WTC11 (cell line): ENCODE measurements at regions not wholly inside any gene's neighbourhood (a gene's known extent, or its start where the extent isn't known, plus 50 kb on each side); places are given as distances from the start of the nearest gene placed in this dataset.

Experiments used
- ATAC-seq: fragments of 200-7000 bp; cut with Tn5 transposase; 2 replicates; pipeline ENCODE4 v1.10.0; 2021; ENCODE audit warnings: mild to moderate bottlenecking, moderate library complexity
- CTCF ChIA-PET: fragments of 300-600 bp; sonication (Branson Sonifier 250); formaldehyde crosslinking; loops from one replicate; lab custom pipeline; 2021; ENCODE audit warnings: antibody characterized with exemption; lab: Charles Lee
- POLR2A ChIA-PET: fragments of 350-600 bp; sonication (Branson Sonifier 250); formaldehyde crosslinking; loops from one replicate; lab custom pipeline; 2021; ENCODE audit warnings: antibody characterized with exemption; lab: Charles Lee
- DNase-seq: peaks from one replicate; pipeline ENCODE4 v3.0.0; 2021; ENCODE audit warnings: low spot score
- H3K27ac Mint-ChIP-seq: 2 replicates; pipeline ENCODE4 v1.8.0; 2021; ENCODE audit warnings: mixed read lengths
- H3K27me3 Mint-ChIP-seq: 2 replicates; pipeline ENCODE4 v1.8.0; 2021; ENCODE audit warnings: low read depth, mild to moderate bottlenecking, moderate library complexity, mixed read lengths
- H3K36me3 Mint-ChIP-seq: 2 replicates; pipeline ENCODE4 v1.8.0; 2021; ENCODE audit warnings: mixed read lengths
- H3K4me1 Mint-ChIP-seq: 2 replicates; pipeline ENCODE4 v1.8.0; 2022; ENCODE audit warnings: mixed read lengths
- H3K4me3 Mint-ChIP-seq: 2 replicates; pipeline ENCODE4 v1.8.0; 2021; ENCODE audit warnings: mild to moderate bottlenecking, moderate library complexity, mixed read lengths
- H3K9me3 Mint-ChIP-seq: 2 replicates; pipeline ENCODE4 v1.8.0; 2021; ENCODE audit warnings: mixed read lengths
- CBFB ChIP-seq: sonication (generic); formaldehyde crosslinking; IDR thresholded peaks from 2 replicates; pipeline ENCODE4 v1.8.1; 2022; ENCODE audit warnings: mild to moderate bottlenecking, low read depth, missing genetic modification reagents
- CREB1 ChIP-seq: sonication (generic); formaldehyde crosslinking; IDR thresholded peaks from 2 replicates; pipeline ENCODE4 v1.8.0; 2023; ENCODE audit warnings: mild to moderate bottlenecking, missing genetic modification reagents
- CREM ChIP-seq: sonication (generic); formaldehyde crosslinking; IDR thresholded peaks from 2 replicates; pipeline ENCODE4 v1.8.1; 2022; ENCODE audit warnings: mild to moderate bottlenecking, missing genetic modification reagents, moderate library complexity
- ELF4 ChIP-seq: sonication (generic); formaldehyde crosslinking; IDR thresholded peaks from 2 replicates; pipeline ENCODE4 v1.8.1; 2022; ENCODE audit warnings: low read depth, mild to moderate bottlenecking, moderate library complexity, missing genetic modification reagents
- ESRRA ChIP-seq: sonication (generic); formaldehyde crosslinking; IDR thresholded peaks from 2 replicates; pipeline ENCODE4 v1.8.1; 2022; ENCODE audit warnings: mild to moderate bottlenecking, missing genetic modification reagents, borderline replicate concordance
- ETV6 ChIP-seq: sonication (generic); formaldehyde crosslinking; IDR thresholded peaks from 2 replicates; pipeline ENCODE4 v1.8.1; 2022; ENCODE audit warnings: mild to moderate bottlenecking, missing genetic modification reagents
- GTF2I ChIP-seq: fragments of 250-450 bp; sonication (Bioruptor Pico); conservative IDR thresholded peaks from 2 replicates; pipeline ENCODE4 v1.4.0; 2021; ENCODE audit warnings: mild to moderate bottlenecking
- IRF2 ChIP-seq: sonication (generic); formaldehyde crosslinking; IDR thresholded peaks from 2 replicates; pipeline ENCODE4 v1.8.0; 2022; ENCODE audit warnings: low read depth, missing genetic modification reagents, borderline replicate concordance
- JUN ChIP-seq: sonication (generic); formaldehyde crosslinking; IDR thresholded peaks from 2 replicates; pipeline ENCODE4 v1.8.0; 2023; ENCODE audit warnings: mild to moderate bottlenecking, missing genetic modification reagents
- OVOL2 ChIP-seq: fragments of 250-450 bp; sonication (Bioruptor Pico); IDR thresholded peaks from 2 replicates; pipeline ENCODE4 v1.9.0; 2021; ENCODE audit warnings: mild to moderate bottlenecking, borderline replicate concordance
- SMAD4 ChIP-seq: sonication (generic); formaldehyde crosslinking; IDR thresholded peaks from 2 replicates; pipeline ENCODE4 v1.8.0; 2022; ENCODE audit warnings: mild to moderate bottlenecking, missing genetic modification reagents
- SOX15 ChIP-seq: fragments of 250-450 bp; sonication (Bioruptor Pico); IDR thresholded peaks from 2 replicates; pipeline ENCODE4 v1.9.0; 2021; ENCODE audit warnings: mild to moderate bottlenecking
- SP1 ChIP-seq: sonication (generic); formaldehyde crosslinking; conservative IDR thresholded peaks from 2 replicates; pipeline ENCODE4 v1.8.1; 2022; ENCODE audit warnings: missing genetic modification reagents
- TCF7 ChIP-seq: sonication (generic); formaldehyde crosslinking; IDR thresholded peaks from 2 replicates; pipeline ENCODE4 v1.8.0; 2022; ENCODE audit warnings: mild to moderate bottlenecking, low read depth, missing genetic modification reagents, moderate library complexity
- TP53 ChIP-seq: sonication (generic); formaldehyde crosslinking; IDR thresholded peaks from 2 replicates; pipeline ENCODE4 v1.8.1; 2023; ENCODE audit warnings: mild to moderate bottlenecking, missing genetic modification reagents
- ZNF138 ChIP-seq: sonication (generic); formaldehyde crosslinking; conservative IDR thresholded peaks from 2 replicates; pipeline ENCODE4 v1.8.1; 2022; ENCODE audit warnings: mild to moderate bottlenecking, moderate library complexity, missing genetic modification reagents
- ZNF416 ChIP-seq: fragments of 250-450 bp; sonication (Bioruptor Pico); IDR thresholded peaks from 2 replicates; pipeline ENCODE4 v1.9.0; 2021; ENCODE audit warnings: mild to moderate bottlenecking, inconsistent platforms
- TF ChIP-seq, protein P1 (sequence below): sonication (generic); formaldehyde crosslinking; IDR thresholded peaks from 2 replicates; pipeline ENCODE4 v1.8.1; 2023; ENCODE audit warnings: mild to moderate bottlenecking, missing genetic modification reagents, moderate library complexity
- TF ChIP-seq, protein P2 (sequence below): sonication (generic); formaldehyde crosslinking; conservative IDR thresholded peaks from 2 replicates; pipeline ENCODE4 v1.8.1; 2022; ENCODE audit warnings: mild to moderate bottlenecking, missing genetic modification reagents
- TF ChIP-seq, protein P3 (sequence below): fragments of 250-450 bp; sonication (Bioruptor Pico); IDR thresholded peaks from 2 replicates; pipeline ENCODE4 v1.9.0; 2021; ENCODE audit warnings: mild to moderate bottlenecking
- TF ChIP-seq, protein P4 (sequence below): sonication (generic); formaldehyde crosslinking; IDR thresholded peaks from 2 replicates; pipeline ENCODE4 v1.8.1; 2023; ENCODE audit warnings: mild to moderate bottlenecking, missing genetic modification reagents, moderate library complexity
- TF ChIP-seq, protein P5 (sequence below): sonication (generic); formaldehyde crosslinking; IDR thresholded peaks from 2 replicates; pipeline ENCODE4 v1.8.0; 2022; ENCODE audit warnings: mild to moderate bottlenecking, missing genetic modification reagents
- TF ChIP-seq, protein P6 (sequence below): fragments of 250-450 bp; sonication (Bioruptor Pico); IDR thresholded peaks from 2 replicates; pipeline ENCODE4 v1.9.0; 2021; ENCODE audit warnings: mild to moderate bottlenecking
- TF ChIP-seq, protein P7 (sequence below): sonication (generic); formaldehyde crosslinking; IDR thresholded peaks from 2 replicates; pipeline ENCODE4 v1.8.0; 2022; ENCODE audit warnings: mild to moderate bottlenecking, missing genetic modification reagents
- TF ChIP-seq, protein P8 (sequence below): sonication (generic); formaldehyde crosslinking; IDR thresholded peaks from 2 replicates; pipeline ENCODE4 v1.8.1; 2022; ENCODE audit warnings: low read depth, mild to moderate bottlenecking, moderate library complexity, missing genetic modification reagents, borderline replicate concordance
- TF ChIP-seq, protein P9 (sequence below): sonication (generic); formaldehyde crosslinking; IDR thresholded peaks from 2 replicates; pipeline ENCODE4 v1.8.1; 2022; ENCODE audit warnings: missing genetic modification reagents, borderline replicate concordance

DNA sequence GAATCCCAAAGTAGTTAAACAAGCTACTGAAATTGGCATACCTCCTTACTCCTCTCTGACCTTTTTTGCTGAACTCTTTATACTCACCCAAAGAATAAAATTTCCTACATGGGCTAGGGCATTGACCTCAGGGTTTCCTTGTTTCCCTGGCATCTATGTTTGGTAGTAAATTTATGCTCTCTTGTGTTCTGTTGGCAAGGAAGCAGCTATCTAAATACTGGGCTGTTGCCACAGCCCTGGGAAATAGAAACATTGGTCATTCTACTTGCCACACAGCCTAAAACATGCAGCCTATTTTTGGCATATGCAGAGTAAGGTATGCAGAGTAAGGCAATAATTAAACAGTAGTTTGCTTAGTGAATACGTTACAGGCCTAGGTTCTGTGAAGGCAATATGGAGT is 351.4 kb downstream of the HLX start (continued):
- TF ChIP-seq, protein P1, sequence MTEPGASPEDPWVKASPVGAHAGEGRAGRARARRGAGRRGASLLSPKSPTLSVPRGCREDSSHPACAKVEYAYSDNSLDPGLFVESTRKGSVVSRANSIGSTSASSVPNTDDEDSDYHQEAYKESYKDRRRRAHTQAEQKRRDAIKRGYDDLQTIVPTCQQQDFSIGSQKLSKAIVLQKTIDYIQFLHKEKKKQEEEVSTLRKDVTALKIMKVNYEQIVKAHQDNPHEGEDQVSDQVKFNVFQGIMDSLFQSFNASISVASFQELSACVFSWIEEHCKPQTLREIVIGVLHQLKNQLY (CRISPR knock-in tag) = no peak
- TF ChIP-seq, protein P2, sequence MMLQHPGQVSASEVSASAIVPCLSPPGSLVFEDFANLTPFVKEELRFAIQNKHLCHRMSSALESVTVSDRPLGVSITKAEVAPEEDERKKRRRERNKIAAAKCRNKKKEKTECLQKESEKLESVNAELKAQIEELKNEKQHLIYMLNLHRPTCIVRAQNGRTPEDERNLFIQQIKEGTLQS (CRISPR knock-in tag) = no peak
- TF ChIP-seq, all 79 proteins: peak for 0

DNA sequence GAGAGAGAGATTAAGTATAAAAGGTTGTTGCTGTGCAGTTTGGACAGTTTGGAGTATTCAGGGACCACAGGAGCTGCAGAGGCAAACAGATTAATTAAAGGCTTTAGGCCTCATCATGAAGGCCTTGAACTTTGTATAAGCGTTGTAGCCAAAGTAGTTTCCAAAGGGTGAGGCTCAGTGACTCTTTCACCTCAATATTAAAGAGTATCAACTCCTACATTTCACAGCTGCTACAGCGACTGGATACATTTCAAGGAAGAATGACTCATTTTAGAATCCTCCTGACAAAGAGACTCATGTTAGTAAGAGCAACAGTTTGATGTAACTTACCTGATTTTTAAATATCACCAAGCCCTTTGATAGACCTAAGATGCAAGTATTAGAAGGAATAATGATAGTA is 355.5 kb downstream of the HLX start:
- H3K9me3 Mint-ChIP-seq = peaks cover 12% of the 10 kb centered on the region
- CTCF ChIA-PET = no interaction called here
- no peaks in the 10 kb centered on the region for H3K36me3 Mint-ChIP-seq
- H3K27ac Mint-ChIP-seq = no peak overlapping the region
- no peak for TF ChIP-seq SP1
- TF ChIP-seq GTF2I (CRISPR knock-in tag) = no peak
- TF ChIP-seq SMAD4 (CRISPR knock-in tag) = no peak
- TF ChIP-seq TCF7 (CRISPR knock-in tag) = no peak
- no peak for TF ChIP-seq JUN (CRISPR knock-in tag)
- TF ChIP-seq, protein P3, sequence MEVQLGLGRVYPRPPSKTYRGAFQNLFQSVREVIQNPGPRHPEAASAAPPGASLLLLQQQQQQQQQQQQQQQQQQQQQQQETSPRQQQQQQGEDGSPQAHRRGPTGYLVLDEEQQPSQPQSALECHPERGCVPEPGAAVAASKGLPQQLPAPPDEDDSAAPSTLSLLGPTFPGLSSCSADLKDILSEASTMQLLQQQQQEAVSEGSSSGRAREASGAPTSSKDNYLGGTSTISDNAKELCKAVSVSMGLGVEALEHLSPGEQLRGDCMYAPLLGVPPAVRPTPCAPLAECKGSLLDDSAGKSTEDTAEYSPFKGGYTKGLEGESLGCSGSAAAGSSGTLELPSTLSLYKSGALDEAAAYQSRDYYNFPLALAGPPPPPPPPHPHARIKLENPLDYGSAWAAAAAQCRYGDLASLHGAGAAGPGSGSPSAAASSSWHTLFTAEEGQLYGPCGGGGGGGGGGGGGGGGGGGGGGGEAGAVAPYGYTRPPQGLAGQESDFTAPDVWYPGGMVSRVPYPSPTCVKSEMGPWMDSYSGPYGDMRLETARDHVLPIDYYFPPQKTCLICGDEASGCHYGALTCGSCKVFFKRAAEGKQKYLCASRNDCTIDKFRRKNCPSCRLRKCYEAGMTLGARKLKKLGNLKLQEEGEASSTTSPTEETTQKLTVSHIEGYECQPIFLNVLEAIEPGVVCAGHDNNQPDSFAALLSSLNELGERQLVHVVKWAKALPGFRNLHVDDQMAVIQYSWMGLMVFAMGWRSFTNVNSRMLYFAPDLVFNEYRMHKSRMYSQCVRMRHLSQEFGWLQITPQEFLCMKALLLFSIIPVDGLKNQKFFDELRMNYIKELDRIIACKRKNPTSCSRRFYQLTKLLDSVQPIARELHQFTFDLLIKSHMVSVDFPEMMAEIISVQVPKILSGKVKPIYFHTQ (CRISPR knock-in tag) = no peak
- TF ChIP-seq, protein P4, sequence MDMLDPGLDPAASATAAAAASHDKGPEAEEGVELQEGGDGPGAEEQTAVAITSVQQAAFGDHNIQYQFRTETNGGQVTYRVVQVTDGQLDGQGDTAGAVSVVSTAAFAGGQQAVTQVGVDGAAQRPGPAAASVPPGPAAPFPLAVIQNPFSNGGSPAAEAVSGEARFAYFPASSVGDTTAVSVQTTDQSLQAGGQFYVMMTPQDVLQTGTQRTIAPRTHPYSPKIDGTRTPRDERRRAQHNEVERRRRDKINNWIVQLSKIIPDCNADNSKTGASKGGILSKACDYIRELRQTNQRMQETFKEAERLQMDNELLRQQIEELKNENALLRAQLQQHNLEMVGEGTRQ (CRISPR knock-in tag) = no peak
- TF ChIP-seq, protein P5, sequence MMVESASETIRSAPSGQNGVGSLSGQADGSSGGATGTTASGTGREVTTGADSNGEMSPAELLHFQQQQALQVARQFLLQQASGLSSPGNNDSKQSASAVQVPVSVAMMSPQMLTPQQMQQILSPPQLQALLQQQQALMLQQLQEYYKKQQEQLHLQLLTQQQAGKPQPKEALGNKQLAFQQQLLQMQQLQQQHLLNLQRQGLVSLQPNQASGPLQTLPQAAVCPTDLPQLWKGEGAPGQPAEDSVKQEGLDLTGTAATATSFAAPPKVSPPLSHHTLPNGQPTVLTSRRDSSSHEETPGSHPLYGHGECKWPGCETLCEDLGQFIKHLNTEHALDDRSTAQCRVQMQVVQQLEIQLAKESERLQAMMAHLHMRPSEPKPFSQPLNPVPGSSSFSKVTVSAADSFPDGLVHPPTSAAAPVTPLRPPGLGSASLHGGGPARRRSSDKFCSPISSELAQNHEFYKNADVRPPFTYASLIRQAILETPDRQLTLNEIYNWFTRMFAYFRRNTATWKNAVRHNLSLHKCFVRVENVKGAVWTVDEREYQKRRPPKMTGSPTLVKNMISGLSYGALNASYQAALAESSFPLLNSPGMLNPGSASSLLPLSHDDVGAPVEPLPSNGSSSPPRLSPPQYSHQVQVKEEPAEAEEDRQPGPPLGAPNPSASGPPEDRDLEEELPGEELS (CRISPR knock-in tag) = no peak
- no peak for TF ChIP-seq IRF2
- TF ChIP-seq CREB1 (CRISPR knock-in tag) = no peak
- TF ChIP-seq, protein P6, sequence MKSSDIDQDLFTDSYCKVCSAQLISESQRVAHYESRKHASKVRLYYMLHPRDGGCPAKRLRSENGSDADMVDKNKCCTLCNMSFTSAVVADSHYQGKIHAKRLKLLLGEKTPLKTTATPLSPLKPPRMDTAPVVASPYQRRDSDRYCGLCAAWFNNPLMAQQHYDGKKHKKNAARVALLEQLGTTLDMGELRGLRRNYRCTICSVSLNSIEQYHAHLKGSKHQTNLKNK = no peak
- TF ChIP-seq ETV6 (CRISPR knock-in tag) = no peak
- no peak for TF ChIP-seq ZNF138 (CRISPR knock-in tag)
- TF ChIP-seq, protein P7, sequence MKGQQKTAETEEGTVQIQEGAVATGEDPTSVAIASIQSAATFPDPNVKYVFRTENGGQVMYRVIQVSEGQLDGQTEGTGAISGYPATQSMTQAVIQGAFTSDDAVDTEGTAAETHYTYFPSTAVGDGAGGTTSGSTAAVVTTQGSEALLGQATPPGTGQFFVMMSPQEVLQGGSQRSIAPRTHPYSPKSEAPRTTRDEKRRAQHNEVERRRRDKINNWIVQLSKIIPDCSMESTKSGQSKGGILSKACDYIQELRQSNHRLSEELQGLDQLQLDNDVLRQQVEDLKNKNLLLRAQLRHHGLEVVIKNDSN (CRISPR knock-in tag) = no peak
- H3K27me3 Mint-ChIP-seq = no peaks in the 10 kb centered on the region
- no peak overlapping the region for H3K4me3 Mint-ChIP-seq
- ATAC-seq (no peak), DNase-seq (no peak)
- POLR2A ChIA-PET = no interaction called here
- H3K4me1 Mint-ChIP-seq = peaks cover 4% of the 10 kb centered on the region

DNA sequence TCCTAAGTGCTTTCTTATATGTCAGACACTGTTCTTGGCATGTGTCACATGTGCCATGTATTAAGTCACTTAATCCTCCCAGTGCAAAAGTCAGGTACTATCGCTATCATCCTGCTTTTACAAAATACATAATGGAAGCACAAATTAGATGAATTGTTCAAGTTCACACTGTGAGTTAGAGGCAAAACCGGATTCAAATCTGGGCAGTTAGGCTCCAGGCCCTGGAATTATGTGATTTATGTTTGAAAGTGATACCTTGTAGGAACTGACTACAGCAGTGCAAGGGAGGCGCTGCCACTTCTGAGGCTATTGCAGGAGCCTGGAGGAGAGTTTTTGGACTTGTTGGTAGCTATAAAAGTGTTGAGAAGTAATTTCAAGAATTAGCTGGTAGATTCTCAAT is 358.3 kb downstream of the HLX start:
- Mint-ChIP-seq H3K27ac (no peak overlapping the region), H3K4me1 (peaks cover 4% of the 10 kb centered on the region), H3K4me3 (no peak overlapping the region), H3K27me3 (no peaks in the 10 kb centered on the region), H3K9me3 (peaks cover 12% of the 10 kb centered on the region), H3K36me3 (no peaks in the 10 kb centered on the region)
- ATAC-seq (no peak), DNase-seq (no peak)
- ChIA-PET CTCF (no interaction called here), POLR2A (no interaction called here)
- no peak for TF ChIP-seq ESRRA (CRISPR knock-in tag)
- TF ChIP-seq, protein P8, sequence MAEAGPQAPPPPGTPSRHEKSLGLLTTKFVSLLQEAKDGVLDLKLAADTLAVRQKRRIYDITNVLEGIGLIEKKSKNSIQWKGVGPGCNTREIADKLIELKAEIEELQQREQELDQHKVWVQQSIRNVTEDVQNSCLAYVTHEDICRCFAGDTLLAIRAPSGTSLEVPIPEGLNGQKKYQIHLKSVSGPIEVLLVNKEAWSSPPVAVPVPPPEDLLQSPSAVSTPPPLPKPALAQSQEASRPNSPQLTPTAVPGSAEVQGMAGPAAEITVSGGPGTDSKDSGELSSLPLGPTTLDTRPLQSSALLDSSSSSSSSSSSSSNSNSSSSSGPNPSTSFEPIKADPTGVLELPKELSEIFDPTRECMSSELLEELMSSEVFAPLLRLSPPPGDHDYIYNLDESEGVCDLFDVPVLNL (CRISPR knock-in tag) = no peak
- no peak for TF ChIP-seq ZNF416 (CRISPR knock-in tag)
- TF ChIP-seq, protein P9, sequence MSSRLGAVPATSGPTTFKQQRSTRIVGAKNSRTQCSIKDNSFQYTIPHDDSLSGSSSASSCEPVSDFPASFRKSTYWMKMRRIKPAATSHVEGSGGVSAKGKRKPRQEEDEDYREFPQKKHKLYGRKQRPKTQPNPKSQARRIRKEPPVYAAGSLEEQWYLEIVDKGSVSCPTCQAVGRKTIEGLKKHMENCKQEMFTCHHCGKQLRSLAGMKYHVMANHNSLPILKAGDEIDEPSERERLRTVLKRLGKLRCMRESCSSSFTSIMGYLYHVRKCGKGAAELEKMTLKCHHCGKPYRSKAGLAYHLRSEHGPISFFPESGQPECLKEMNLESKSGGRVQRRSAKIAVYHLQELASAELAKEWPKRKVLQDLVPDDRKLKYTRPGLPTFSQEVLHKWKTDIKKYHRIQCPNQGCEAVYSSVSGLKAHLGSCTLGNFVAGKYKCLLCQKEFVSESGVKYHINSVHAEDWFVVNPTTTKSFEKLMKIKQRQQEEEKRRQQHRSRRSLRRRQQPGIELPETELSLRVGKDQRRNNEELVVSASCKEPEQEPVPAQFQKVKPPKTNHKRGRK (CRISPR knock-in tag) = no peak
- TF ChIP-seq ELF4 = no peak
- TF ChIP-seq OVOL2 (CRISPR knock-in tag) = no peak
- no peak for TF ChIP-seq SOX15 (CRISPR knock-in tag)
- TF ChIP-seq CBFB (CRISPR knock-in tag) = no peak
- TF ChIP-seq CREM (CRISPR knock-in tag) = no peak
- TF ChIP-seq TP53 (CRISPR knock-in tag) = no peak
